A204.1 (cell line): ENCODE measurements at regions not wholly inside any gene's neighbourhood (a gene's known extent, or its start where the extent isn't known, plus 50 kb on each side); places are given as distances from the start of the nearest gene placed in this dataset.
"Not testable (repeated sequence)": the region's sequence is repeated elsewhere in the genome, so short reads cannot be mapped to it uniquely, and the experiment has no call there.

Source experiments
- FAIRE-seq: peaks from 2 replicates; lab custom pipeline; 2012; peaks lifted over from hg19 to GRCh38; lab: Jason Lieb, UNC

DNA sequence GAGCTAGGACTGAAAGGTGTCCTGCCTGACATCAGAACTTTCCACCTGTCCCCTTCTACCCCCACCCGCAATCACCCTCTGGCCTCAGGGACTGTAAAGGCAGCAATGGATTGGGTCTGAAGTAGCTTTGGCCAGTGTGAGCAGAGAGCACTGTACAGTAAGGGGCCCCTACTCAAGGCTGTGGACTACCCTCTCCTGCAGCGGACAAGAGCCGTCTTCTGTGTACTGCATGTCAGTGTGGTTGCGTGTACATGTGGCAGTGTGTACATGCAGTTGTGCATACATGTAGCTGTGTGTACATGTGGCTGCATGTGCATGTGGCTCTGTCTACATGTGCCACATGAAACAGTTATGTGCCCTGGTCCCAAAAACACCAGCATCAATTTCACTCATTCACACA, 205.9 kb upstream of the LINGO1 start:
- no peak for FAIRE-seq

DNA sequence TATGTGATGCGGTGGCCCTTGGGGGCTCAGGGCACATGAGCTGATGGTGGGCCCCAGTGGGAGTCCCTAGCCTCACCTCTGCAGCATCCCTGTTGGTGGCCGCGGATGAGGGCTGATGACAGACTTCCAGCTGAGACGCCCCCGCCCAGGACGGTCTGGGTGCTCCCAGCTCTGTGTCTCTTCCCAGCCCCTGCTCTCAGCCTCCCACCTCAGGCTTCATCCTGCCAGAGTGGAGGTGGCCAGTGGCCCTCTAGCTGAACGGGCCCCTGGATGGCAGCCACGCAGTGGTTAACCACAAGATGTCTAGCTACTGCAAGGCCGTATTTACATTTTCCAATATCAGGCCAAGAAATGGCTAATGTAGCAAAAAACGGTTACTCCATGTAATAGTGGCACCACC, 205.3 kb upstream of the LINGO1 start:
- no peak for FAIRE-seq

GRCh38 chr15:77837649-77838025, 204.9 kb upstream of the LINGO1 start:
- FAIRE-seq = no peak

DNA sequence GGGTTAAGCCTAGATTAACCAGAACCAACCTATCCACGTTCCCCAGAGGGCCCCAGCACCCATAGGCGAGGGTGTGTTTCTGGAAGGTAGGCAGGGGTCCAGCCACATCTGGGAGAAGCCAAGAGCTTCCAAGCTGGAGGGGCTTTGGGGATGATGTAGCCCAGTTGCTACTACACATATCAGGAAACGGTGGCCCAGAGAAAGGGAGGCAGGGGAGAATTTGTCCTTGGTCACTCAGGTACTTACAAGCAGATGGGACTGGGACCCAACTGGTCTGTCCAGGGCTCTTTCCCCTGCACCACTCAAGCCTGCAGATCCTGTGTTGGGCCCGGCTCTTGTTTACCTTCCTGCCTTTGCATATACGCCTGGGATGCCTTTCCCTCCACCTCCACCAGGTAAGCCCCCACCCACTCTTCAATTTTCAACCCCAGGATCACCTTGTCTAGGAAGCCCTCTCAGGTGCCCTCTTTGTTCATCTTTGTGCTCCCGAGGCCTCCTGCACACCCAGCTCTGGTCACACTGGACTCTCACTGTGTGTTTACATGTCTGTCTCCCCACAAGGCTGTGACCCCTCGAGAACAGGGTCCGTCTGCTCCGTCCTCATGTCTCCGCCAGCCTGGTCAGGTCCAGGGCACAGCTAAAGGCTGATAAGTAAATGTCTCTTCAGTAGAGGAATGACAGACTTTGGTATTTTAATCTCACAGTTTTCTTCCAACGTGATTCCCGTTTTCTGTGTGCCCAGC, 204.4 kb upstream of the LINGO1 start:
- no peak for FAIRE-seq

DNA sequence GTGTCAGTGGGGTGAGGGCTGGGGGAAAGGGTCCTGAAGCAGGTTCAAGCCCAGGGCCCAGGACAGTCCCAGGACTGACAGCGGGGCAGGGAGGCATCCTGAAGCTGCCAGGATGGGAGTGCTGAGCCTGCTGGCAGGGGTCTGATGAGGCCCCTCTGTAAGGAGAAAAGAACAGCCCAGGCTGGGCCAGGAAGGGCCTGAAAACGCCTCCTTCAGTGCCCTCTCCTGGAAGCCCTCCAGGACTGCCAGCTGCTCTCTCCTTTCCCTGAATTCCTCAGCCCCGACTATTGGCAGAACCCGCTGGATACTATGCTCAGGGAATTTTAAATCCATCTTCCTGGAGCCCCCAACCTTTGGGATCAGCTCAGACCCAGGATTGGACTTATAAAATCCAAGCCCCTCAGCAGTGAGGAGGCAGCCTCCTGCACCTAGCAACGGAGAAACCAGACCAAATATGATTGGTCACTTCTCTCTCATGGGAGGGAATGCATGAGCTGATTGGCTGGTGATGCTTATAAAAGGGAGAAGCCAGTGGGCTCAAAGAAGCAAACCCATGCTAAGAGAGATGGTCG, 203.5 kb upstream of the LINGO1 start:
- FAIRE-seq = no peak

DNA sequence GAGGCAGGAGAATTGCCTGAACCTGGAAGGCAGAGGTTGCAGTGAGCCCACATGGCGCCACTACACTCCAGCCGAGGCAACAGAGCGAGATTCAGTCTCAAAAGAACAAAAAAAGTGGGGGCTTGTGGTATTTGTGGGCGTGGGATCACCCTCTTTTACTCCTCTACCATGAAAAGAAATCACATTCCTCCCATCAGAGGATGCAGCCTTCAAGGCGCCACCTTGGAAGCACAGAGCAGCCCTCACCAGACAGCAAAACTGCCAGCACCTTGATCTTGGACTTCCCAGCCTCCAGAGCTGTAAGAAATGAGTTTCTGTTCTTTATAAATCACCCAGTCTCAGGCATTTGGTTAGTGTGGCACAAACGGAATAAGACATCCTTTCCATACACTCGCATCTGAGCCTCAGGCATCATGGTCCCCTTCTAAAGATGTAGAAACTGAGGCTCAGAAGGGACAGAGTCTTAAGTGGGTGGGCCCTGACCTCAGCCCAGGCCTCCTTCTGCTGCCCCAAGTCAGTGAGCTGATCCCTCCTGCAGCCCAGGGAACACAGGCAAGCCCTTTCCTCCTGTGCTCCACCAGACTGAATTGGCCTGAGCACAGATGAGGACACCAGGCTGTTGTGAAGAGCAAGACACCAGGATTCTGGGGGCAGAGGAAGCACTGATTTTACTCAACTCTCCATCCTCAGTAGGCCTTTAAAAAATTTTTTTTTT, 201.7 kb upstream of the LINGO1 start:
- no peak for FAIRE-seq

DNA sequence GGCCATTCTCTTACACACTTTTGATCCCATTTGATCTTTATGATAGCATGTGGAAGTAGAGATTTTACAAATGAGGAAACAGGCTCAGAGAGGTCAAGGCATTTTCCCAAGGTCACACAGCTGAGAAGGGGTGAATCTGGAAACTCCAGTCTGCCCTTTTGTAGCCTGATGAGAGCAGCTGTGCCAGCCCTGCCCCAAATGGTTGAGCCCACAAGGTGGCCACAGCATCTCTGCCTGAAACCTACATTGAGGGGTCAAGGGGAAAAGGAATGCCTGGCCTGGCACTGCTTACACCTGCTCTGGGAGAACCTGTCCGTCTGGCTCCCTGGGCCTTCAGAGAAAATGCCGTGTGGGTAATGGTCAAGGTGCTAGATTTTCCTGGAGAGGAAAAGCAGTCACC, 200.2 kb upstream of the LINGO1 start:
- FAIRE-seq = no peak

DNA sequence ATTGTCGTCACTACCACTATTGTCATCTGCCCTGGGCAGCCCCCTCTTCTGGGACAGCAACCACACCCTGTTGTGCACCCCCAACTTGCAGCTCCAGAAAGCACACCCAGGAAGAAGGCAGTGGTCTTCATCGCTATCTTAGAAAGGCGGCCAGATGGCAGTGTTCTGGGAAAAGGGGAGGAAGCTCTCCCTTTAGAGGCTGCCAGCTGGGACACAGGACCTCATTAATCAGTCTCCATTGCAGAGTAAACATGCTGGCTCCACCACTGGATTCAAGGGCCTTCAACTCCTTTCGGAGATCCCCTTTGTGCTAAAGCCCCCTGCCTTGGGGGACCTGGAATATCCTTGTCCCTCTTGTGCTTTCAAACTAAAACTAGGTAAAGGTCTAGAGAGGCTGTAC, 199.3 kb upstream of the LINGO1 start:
- no peak for FAIRE-seq

DNA sequence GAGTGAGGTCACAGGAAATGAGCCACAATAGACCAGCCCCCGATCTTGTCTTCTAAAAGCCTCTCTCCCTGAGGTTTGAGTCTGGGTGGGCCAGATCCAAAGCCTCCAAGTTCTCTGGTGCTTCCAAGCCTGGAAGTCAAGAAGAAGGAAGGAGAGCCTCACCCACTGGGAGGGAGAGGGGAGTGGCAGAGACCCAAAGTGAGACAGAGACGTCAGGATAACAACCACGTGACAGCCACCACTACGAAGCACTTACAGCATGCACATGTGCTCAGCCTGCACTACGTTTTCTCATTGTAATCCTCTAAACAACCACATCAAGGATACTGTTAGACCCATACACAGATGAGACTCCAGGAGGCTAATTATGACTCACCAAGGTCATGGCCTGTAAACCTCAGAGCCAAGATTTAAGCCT, 197.3 kb upstream of the LINGO1 start:
- FAIRE-seq = no peak

DNA sequence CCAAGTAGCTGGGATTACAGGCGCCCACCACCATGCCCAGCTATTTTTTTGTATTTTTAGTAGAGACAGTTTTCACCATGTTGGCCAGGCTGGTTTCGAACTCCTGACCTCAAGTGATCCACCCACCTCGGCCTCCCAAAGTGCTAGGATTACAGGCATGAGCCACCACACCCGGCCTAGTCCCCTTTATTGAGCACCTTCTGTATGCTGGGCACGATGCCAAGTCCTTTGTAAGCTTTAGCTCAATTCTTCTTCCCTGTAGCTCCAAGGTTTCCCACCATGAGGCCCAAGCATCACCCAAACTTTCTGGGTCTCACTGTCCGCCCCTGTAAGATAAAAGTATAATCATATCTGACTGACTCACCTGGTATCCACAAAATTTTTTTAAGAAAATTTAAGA, 196.6 kb upstream of the LINGO1 start:
- FAIRE-seq = not testable (repeated sequence)

DNA sequence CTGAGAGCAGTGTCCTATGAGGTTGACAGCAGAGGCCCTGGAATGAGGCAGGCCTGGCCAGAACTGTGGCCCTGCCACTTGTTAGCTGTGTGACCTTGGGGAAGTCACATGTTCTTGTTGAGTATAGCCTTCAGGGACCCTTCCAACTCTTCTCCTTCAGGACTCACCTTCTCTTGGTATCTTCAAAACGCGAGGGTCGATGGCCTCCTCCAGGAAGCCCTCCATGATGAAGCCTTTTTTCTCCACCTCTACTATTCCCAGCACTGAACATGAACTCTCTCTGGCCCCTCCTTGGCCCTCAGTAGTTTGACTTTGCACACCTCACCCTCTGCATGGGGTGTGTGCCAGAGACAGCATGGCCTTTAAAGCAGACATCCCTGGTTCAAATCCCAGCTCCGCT, 195.1 kb upstream of the LINGO1 start:
- FAIRE-seq = no peak

GRCh38 chr15:77826006-77826695, 193.4 kb upstream of the LINGO1 start:
- no peak for FAIRE-seq

DNA sequence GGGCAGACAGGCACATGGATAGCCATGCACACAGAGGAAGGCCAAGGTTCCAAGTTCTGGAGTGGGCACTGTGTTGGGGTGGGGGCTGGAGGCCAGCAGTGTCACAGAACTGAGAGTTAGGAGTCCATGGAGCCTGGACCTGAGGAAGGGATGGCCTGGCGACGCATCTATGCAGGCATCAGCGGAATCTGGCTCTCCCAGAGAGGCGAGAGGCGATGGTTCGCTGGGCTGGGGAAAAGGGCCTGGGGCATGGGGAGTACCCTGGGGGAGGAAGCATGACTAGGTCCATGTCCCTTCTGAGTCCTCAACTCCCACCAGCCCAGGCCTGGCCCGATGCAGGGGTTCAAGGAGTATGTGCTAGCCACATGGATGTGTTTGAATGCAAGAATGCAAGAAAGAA, 192.8 kb upstream of the LINGO1 start:
- FAIRE-seq = no peak

DNA sequence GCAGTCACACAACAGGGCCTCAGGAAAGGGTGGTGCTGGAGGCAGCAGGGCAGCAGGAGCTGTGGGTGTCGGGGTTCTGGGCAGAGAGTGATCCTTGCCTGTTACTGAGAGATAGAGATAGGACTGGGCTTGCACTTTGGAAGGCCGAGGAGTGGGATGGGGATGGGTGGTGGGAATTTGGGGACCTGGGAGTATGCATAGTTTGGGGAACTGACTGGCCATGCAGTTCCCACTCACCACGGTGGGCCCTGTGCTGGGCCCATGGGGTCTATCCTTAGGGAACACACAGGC, 192.5 kb upstream of the LINGO1 start:
- FAIRE-seq = no peak

- no peak for FAIRE-seq
These were observed 191.9 kb upstream of the LINGO1 start for GRCh38 chr15:77824361-77825251.

GRCh38 chr15:77823736-77824135, 191.0 kb upstream of the LINGO1 start:
- no peak for FAIRE-seq

DNA sequence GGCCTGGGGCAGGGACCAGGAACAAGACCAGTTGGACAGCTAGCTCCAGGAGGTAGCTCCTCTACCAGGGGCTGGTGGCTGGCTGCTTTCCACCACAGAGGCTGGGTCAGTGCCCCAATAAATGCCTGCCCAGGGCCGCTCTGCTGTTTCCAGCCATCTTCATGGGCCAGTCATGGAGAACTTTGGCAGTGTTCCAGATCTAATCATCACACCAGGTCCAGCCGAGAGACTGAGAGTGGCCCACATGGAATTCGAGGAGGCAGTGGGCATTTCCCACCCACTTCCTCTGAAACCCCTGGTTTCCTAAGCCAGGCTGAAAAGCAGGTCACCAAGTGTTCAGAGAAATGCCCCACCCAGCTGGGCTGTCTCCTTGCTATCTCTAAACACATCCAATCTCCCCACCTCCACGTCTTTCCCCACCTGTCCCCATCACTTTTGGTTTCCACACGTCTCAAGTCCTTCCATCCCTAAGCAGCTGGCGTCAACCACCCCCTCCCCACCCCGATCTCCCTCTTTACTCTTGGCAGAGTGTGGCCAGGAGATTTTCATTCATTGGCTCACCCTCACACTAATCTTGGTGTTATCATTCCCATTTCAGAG, 190.0 kb upstream of the LINGO1 start:
- FAIRE-seq = no peak

GRCh38 chr15:77821959-77822256, 189.2 kb upstream of the LINGO1 start:
- FAIRE-seq = no peak

- FAIRE-seq = no peak
These were observed 188.7 kb upstream of the LINGO1 start for GRCh38 chr15:77821188-77821958.

- FAIRE-seq = no peak
These were observed 187.4 kb upstream of the LINGO1 start for GRCh38 chr15:77819851-77820728.
